ENCODE measurements at regions not wholly inside any gene's neighbourhood (a gene's known extent, or its start where the extent isn't known, plus 50 kb on each side); places are given as distances from the start of the nearest gene placed in this dataset.

DNA sequence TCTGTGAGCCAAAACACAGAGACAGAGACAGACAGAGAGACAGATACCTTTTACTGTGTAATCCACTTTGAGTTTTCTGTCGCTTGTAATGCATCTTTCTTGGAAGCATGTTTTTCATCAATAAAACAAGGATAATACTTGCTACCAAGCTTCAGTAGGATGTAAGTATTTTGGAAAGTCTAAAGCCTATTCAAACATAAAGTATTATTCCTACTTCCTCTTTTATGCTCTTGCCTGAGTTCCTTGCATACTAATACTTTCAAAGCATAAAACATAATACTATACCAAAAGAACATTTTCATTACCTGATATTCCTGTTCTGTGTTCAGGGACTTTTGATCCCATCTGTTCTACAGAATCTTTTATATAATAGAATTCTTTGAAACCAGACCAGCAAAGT, 64.5 kb upstream of the SLC30A5 start:
- no peak for FAIRE-seq

DNA sequence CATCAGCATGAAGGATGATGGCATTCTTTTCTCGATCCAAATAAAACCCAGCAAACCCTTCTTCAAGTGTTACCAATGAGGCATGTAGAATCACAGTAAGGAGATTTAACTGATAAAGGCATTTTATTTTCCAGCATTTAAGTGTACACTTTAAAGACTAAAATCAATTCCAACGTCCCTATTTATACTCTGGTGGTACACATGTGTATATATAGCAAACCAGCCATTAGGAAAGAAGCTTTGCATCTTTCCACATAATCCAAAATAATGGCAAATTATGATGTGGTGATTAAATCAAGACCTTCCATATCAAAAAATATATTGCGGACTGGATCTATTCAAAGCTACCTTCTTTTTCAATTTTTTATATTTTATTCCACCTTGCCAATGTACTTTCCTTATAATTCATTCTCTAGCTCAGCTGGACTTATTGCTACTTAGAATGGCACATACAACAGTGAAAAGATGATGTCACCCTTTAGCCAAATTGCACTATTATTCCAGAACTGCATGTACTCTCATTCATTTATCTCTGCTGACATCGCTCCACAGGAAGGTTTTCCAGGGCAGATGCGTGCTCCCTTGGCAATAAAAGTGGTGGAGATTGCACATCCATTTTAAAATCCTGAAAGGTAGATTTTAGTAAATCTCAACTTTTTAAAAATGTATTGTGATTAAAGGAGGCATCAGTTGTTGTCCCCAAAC, 63.3 kb upstream of the SLC30A5 start:
- no peak overlapping the region for H3K9ac ChIP-seq (ENCODE audit: low read length in 3 of 3)
- H3K27me3 ChIP-seq (ENCODE audit: control insufficient read depth, insufficient read depth, low read length) = no peaks in the 10 kb centered on the region
- no peak for FAIRE-seq
- no peak overlapping the region for H3K4me3 ChIP-seq (ENCODE audit: low read length in 3 of 3)
- no peaks in the 10 kb centered on the region for H3K9me3 ChIP-seq (ENCODE audit: control insufficient read depth in 2 of 3, insufficient read depth in 1 of 3, low read length in 3 of 3)
- H3K4me1 ChIP-seq (ENCODE audit: control insufficient read depth in 2 of 3, insufficient read depth in 2 of 3, low read depth in 1 of 3, low read length in 3 of 3) = no peaks in the 10 kb centered on the region
- DNase-seq = no peak
- no peaks in the 10 kb centered on the region for H3K36me3 ChIP-seq (ENCODE audit: control insufficient read depth in 2 of 3, insufficient read depth in 3 of 3, low read length in 3 of 3)
- H3K27ac ChIP-seq (ENCODE audit: low read depth in 2 of 2, low read length in 2 of 2) = no peak overlapping the region
- intact Hi-C loops (cut with DNase I) = no loop called here
- TF ChIP-seq, protein P1, sequence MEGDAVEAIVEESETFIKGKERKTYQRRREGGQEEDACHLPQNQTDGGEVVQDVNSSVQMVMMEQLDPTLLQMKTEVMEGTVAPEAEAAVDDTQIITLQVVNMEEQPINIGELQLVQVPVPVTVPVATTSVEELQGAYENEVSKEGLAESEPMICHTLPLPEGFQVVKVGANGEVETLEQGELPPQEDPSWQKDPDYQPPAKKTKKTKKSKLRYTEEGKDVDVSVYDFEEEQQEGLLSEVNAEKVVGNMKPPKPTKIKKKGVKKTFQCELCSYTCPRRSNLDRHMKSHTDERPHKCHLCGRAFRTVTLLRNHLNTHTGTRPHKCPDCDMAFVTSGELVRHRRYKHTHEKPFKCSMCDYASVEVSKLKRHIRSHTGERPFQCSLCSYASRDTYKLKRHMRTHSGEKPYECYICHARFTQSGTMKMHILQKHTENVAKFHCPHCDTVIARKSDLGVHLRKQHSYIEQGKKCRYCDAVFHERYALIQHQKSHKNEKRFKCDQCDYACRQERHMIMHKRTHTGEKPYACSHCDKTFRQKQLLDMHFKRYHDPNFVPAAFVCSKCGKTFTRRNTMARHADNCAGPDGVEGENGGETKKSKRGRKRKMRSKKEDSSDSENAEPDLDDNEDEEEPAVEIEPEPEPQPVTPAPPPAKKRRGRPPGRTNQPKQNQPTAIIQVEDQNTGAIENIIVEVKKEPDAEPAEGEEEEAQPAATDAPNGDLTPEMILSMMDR (IDR thresholded peaks at IDR 0.05; ENCODE audit: borderline replicate concordance, extremely low read depth, insufficient read depth) = no peak

More for the DNA sequence above, 64.5 kb upstream of the SLC30A5 start:
- Histone ChIP-seq H3K36me3 (ENCODE audit: control insufficient read depth in 2 of 3, insufficient read depth in 3 of 3, low read length in 3 of 3) (no peaks in the 10 kb centered on the region), H3K9me3 (ENCODE audit: control insufficient read depth in 2 of 3, insufficient read depth in 1 of 3, low read length in 3 of 3) (no peaks in the 10 kb centered on the region), H3K27me3 (ENCODE audit: control insufficient read depth, insufficient read depth, low read length) (no peaks in the 10 kb centered on the region), H3K9ac (ENCODE audit: low read length in 3 of 3) (no peak overlapping the region), H3K27ac (ENCODE audit: low read depth in 2 of 2, low read length in 2 of 2) (no peak overlapping the region), H3K4me1 (ENCODE audit: control insufficient read depth in 2 of 3, insufficient read depth in 2 of 3, low read depth in 1 of 3, low read length in 3 of 3) (no peaks in the 10 kb centered on the region), H3K4me3 (ENCODE audit: low read length in 3 of 3) (no peak overlapping the region)
- DNase-seq = no peak
- TF ChIP-seq, protein P1 (IDR thresholded peaks at IDR 0.05; ENCODE audit: borderline replicate concordance, extremely low read depth, insufficient read depth) = no peak
- intact Hi-C loops (cut with DNase I) = no loop called here

DNA sequence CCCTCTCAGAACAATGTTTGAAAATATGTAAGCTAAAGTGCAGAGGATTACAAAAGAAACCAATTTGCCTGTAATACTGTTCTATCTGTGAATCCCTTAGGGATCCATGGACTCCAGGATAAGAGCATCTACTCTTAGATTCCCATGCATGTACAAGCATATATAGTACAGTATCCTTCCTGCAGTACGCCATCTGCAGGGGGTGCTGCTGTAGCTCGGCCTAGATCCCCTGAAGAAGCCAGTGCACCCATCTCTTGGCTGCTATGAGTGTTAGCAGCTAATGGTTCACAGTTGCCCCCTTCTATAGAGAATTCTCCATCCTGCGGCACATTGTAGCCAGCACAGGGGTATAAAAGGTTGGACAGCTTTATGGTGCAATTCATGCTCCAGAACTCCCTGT, 61.8 kb upstream of the SLC30A5 start:
- H3K4me1 ChIP-seq (ENCODE audit: control insufficient read depth in 2 of 3, insufficient read depth in 2 of 3, low read depth in 1 of 3, low read length in 3 of 3) = no peaks in the 10 kb centered on the region
- no peak for DNase-seq
- H3K36me3 ChIP-seq (ENCODE audit: control insufficient read depth in 2 of 3, insufficient read depth in 3 of 3, low read length in 3 of 3) = no peaks in the 10 kb centered on the region
- intact Hi-C loops (cut with DNase I) = no loop called here
- no peak overlapping the region for H3K4me3 ChIP-seq (ENCODE audit: low read length in 3 of 3)
- no peak overlapping the region for H3K27ac ChIP-seq (ENCODE audit: low read depth in 2 of 2, low read length in 2 of 2)
- H3K9ac ChIP-seq (ENCODE audit: low read length in 3 of 3) = no peak overlapping the region
- TF ChIP-seq, protein P1 (IDR thresholded peaks at IDR 0.05; ENCODE audit: borderline replicate concordance, extremely low read depth, insufficient read depth) = no peak
- no peaks in the 10 kb centered on the region for H3K27me3 ChIP-seq (ENCODE audit: control insufficient read depth, insufficient read depth, low read length)
- no peak for FAIRE-seq
- no peaks in the 10 kb centered on the region for H3K9me3 ChIP-seq (ENCODE audit: control insufficient read depth in 2 of 3, insufficient read depth in 1 of 3, low read length in 3 of 3)

DNA sequence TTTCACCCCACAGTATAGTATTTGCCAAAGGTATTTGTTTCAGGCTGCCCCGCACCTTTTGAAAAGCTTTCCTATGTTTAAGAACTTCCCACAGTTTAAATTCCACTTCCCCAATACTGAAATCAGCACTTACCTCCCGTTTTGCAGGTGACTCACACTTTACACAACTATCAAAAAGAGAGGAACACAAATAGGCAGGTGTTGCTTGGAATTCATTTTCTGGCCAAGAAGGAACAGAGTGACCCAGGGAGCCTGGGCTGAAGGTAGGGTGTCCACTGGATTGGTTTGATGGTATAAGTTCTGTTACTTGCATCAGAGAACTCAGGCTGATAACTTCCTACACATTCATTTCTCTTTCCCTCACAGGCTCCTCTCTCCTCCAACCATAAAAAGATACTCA, 60.1 kb upstream of the SLC30A5 start:
- Histone ChIP-seq H3K9me3 (ENCODE audit: control insufficient read depth in 2 of 3, insufficient read depth in 1 of 3, low read length in 3 of 3) (no peaks in the 10 kb centered on the region), H3K4me3 (ENCODE audit: low read length in 3 of 3) (no peak overlapping the region), H3K27ac (ENCODE audit: low read depth in 2 of 2, low read length in 2 of 2) (no peak overlapping the region), H3K9ac (ENCODE audit: low read length in 3 of 3) (no peak overlapping the region), H3K4me1 (ENCODE audit: control insufficient read depth in 2 of 3, insufficient read depth in 2 of 3, low read depth in 1 of 3, low read length in 3 of 3) (no peaks in the 10 kb centered on the region), H3K27me3 (ENCODE audit: control insufficient read depth, insufficient read depth, low read length) (no peaks in the 10 kb centered on the region), H3K36me3 (ENCODE audit: control insufficient read depth in 2 of 3, insufficient read depth in 3 of 3, low read length in 3 of 3) (no peaks in the 10 kb centered on the region)
- TF ChIP-seq, protein P1 (IDR thresholded peaks at IDR 0.05; ENCODE audit: borderline replicate concordance, extremely low read depth, insufficient read depth) = no peak
- DNase-seq (no peak), FAIRE-seq (no peak)
- intact Hi-C loops (cut with DNase I) = no loop called here

Data from kidney (tissue), 13 donors.